GM12878 (cell line): ENCODE measurements at regions not wholly inside any gene's neighbourhood (a gene's known extent, or its start where the extent isn't known, plus 50 kb on each side); places are given as distances from the start of the nearest gene placed in this dataset. TPM values are rescaled to one million over a fixed set of nuclear protein-coding genes. Genes with fewer than 3 reads are reported as not detected.
"Not testable (repeated sequence)": the region's sequence is repeated elsewhere in the genome, so short reads cannot be mapped to it uniquely, and the experiment has no call there.

Source experiments
- ATAC-seq: fragments of 200-7000 bp; cut with Tn5 transposase; 3 replicates; pipeline ENCODE4 v1.9.1; 2020; ENCODE audit warnings: mild to moderate bottlenecking, moderate library complexity
- BruUV-seq: library from RNA; stranded (reverse); fragments of 400-500 nt; replicated peaks from 2 replicates; lab custom pipeline; 2021; lab: Mats Ljungman, UMichigan
- CTCF ChIA-PET: fragments of 300-600 bp; sonication (Branson Sonifier 250); formaldehyde crosslinking; extraction: SDS; loops from one replicate; lab custom pipeline; 2021; ENCODE audit warnings: inconsistent platforms; lab: Yijun Ruan, JAX
- POLR2A ChIA-PET: fragments of 350-600 bp; formaldehyde crosslinking; extraction: SDS; loops from one replicate; lab custom pipeline; 2021; ENCODE audit warnings: inconsistent platforms; lab: Charles Lee
- RAD21 ChIA-PET: fragments of 300-600 bp; sonication (Branson Sonifier 250); formaldehyde crosslinking; loops from one replicate; lab custom pipeline; 2023; ENCODE audit warnings: antibody characterized with exemption; ENCODE audit not compliant: unreplicated experiment; lab: Charles Lee
- SMC1A ChIA-PET: fragments of 300-600 bp; sonication (Branson Sonifier 250); formaldehyde crosslinking; loops from one replicate; lab custom pipeline; 2023; ENCODE audit not compliant: unreplicated experiment, uncharacterized antibody; lab: Charles Lee
- DNase-seq: peaks from one replicate; pipeline ENCODE4 v3.0.0-alpha.2; 2011; ENCODE audit warnings: low read depth, low spot score
- FAIRE-seq: peaks from 3 replicates; lab custom pipeline; 2011; peaks lifted over from hg19 to GRCh38; lab: Jason Lieb, UNC
- H2AFZ ChIP-seq: 2 replicates; pipeline ENCODE4 v1.6.0; 2011; ENCODE audit warnings: low read depth, low read length, control low read depth; ENCODE audit not compliant: control insufficient read depth
- H3K27ac ChIP-seq: 2 replicates; pipeline ENCODE4 v1.5.1; 2011; ENCODE audit warnings: control low read depth; ENCODE audit not compliant: control insufficient read depth, insufficient read depth
- H3K27me3 ChIP-seq, 2 experiments: replicated peaks in 1 of 2; 2 replicates each; pipeline versions ENCODE4 v1.6.0 to v1.6.1; 2011; ENCODE audit warnings: low read length in 1 of 2; ENCODE audit not compliant: control insufficient read depth in 2 of 2, insufficient read depth in 2 of 2
- H3K36me3 ChIP-seq, 2 experiments: 2 replicates each; pipeline ENCODE4 v1.5.1; 2011; ENCODE audit warnings: low read length in 1 of 2; ENCODE audit not compliant: control insufficient read depth in 2 of 2, insufficient read depth in 2 of 2
- H3K4me1 ChIP-seq: 2 replicates; pipeline ENCODE4 v1.6.1; 2011; ENCODE audit warnings: mild to moderate bottlenecking, low read length, moderate library complexity, mixed read lengths; ENCODE audit not compliant: control insufficient read depth, insufficient read depth
- H3K4me2 ChIP-seq: 2 replicates; pipeline ENCODE4 v1.6.0; 2011; ENCODE audit warnings: control low read depth; ENCODE audit not compliant: control insufficient read depth, insufficient read depth
- H3K4me3 ChIP-seq: fragments of 200-600 bp; sonication (generic); 2 replicates; pipeline ENCODE4 v1.5.1; 2016
- H3K79me2 ChIP-seq: 2 replicates; pipeline ENCODE4 v1.6.0; 2011; ENCODE audit warnings: low read length; ENCODE audit not compliant: control insufficient read depth, insufficient read depth
- H3K9ac ChIP-seq: 2 replicates; pipeline ENCODE4 v1.8.0; 2011; ENCODE audit warnings: low read length, control low read depth, mixed read lengths; ENCODE audit not compliant: control insufficient read depth, insufficient read depth
- H3K9me3 ChIP-seq: replicated peaks from 3 replicates; pipeline ENCODE4 v1.5.1; 2011; ENCODE audit warnings: mild to moderate bottlenecking, low read length; ENCODE audit not compliant: control insufficient read depth, insufficient read depth
- H4K20me1 ChIP-seq: 2 replicates; pipeline ENCODE4 v1.6.0; 2011; ENCODE audit not compliant: control insufficient read depth, insufficient read depth
- BHLHE40 ChIP-seq, 2 experiments: fragments of 450-650 bp in 1 of 2; IDR thresholded peaks; 2 replicates each; pipeline ENCODE4 v1.6.1; 2011 to 2017; ENCODE audit warnings: low read depth in 2 of 2, borderline replicate concordance in 1 of 2, improper control_type of control experiment in 1 of 2, low read length in 1 of 2, mild to moderate bottlenecking in 1 of 2
- MYB ChIP-seq: fragments of 150-350 bp; IDR thresholded peaks from 2 replicates; pipeline ENCODE4 v1.6.1; 2014; ENCODE audit warnings: mild to moderate bottlenecking, low read depth, low read length, borderline replicate concordance
- PML ChIP-seq: IDR thresholded peaks from 2 replicates; pipeline ENCODE4 v1.6.1; 2012; ENCODE audit warnings: low read length, inconsistent platforms
- WGBS: methylation state at CpG from one replicate; pipeline ENCODE4 v1.1.6; 2016; ENCODE audit warnings: low lambda C conversion rate; ENCODE audit not compliant: insufficient replicate concordance, insufficient coverage; ENCODE audit errors: missing lambda C conversion rate; 5-methylcytosine and 5-hydroxymethylcytosine counted together
- in situ Hi-C: fragments of 300-500 bp; cut with MboI; formaldehyde crosslinking; loops from 9 replicates; pipeline ENCODE4 v1.14.3; 2018; ENCODE audit warnings: mixed read lengths
- intact Hi-C: fragments of 100-400 bp; cut with micrococcal nuclease; formaldehyde crosslinking; loops from one replicate; pipeline ENCODE4 v1.14.2; 2022; ENCODE audit not compliant: unreplicated experiment
- small RNA-seq: library from RNA; depleted of rRNA; stranded (forward); fragments of <200 nt; gene quantifications from one replicate; pipeline ENCODE3, GENCODE V24; 2014
- TF ChIP-seq, protein P1 (sequence below): IDR thresholded peaks from 2 replicates; pipeline ENCODE4 v1.6.1; 2012; ENCODE audit warnings: low read length, inconsistent platforms

DNA sequence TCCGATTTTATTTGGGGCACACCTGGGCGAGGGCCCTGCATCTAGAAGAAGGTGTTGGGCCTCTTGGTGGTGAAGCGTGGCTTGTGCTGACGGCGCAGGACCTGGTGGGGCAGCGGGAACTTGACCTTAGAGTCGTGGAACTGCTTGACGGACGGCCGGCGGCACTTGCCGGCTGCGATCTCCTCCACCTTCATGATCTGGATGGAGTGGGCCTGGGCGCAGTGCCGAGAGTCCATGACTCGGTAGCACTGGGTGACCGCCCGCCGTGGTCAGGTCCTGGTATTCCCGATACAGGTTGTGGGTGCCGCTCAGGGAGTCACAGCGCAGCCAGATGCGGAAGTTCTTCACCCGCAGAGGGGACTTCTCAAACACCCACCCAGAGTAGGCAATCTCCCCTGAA, 56.8 kb upstream of the ALG13 start:
- CTCF ChIA-PET, result no interaction called here
- no peak overlapping the region for H3K27ac ChIP-seq
- H3K9me3 ChIP-seq, result no peaks in the 10 kb centered on the region
- no peaks in the 10 kb centered on the region for H3K36me3 ChIP-seq
- ATAC-seq (no peak), DNase-seq (no peak), FAIRE-seq (no peak)
- RAD21 ChIA-PET, result no interaction called here
- SMC1A ChIA-PET, result no interaction called here
- no peak overlapping the region for H3K4me3 ChIP-seq
- in situ Hi-C loops (no loop called here), intact Hi-C loops (no loop called here)
- H3K79me2 ChIP-seq, result no peaks in the 10 kb centered on the region
- no peaks in the 10 kb centered on the region for H3K4me1 ChIP-seq
- no peak overlapping the region for H3K4me2 ChIP-seq
- H3K9ac ChIP-seq, result no peak overlapping the region
- no peaks in the 10 kb centered on the region for H4K20me1 ChIP-seq
- H3K27me3 ChIP-seq, result no peaks in the 10 kb centered on the region
- 68% methylated on average over 24 of the region's 24 CpGs for WGBS
- BruUV-seq, result no TSS peak
- H2AFZ ChIP-seq, result no peak overlapping the region
- POLR2A ChIA-PET, result no interaction called here
- no peak for TF ChIP-seq BHLHE40 (IDR thresholded peaks at IDR 0.05; ENCODE audit: borderline replicate concordance in 1 of 2, low read depth in 2 of 2, low read length in 1 of 2)
- no peak for TF ChIP-seq PML
- TF ChIP-seq, protein P1, sequence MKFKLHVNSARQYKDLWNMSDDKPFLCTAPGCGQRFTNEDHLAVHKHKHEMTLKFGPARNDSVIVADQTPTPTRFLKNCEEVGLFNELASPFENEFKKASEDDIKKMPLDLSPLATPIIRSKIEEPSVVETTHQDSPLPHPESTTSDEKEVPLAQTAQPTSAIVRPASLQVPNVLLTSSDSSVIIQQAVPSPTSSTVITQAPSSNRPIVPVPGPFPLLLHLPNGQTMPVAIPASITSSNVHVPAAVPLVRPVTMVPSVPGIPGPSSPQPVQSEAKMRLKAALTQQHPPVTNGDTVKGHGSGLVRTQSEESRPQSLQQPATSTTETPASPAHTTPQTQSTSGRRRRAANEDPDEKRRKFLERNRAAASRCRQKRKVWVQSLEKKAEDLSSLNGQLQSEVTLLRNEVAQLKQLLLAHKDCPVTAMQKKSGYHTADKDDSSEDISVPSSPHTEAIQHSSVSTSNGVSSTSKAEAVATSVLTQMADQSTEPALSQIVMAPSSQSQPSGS, result no peak
- TF ChIP-seq MYB, result no peak

DNA sequence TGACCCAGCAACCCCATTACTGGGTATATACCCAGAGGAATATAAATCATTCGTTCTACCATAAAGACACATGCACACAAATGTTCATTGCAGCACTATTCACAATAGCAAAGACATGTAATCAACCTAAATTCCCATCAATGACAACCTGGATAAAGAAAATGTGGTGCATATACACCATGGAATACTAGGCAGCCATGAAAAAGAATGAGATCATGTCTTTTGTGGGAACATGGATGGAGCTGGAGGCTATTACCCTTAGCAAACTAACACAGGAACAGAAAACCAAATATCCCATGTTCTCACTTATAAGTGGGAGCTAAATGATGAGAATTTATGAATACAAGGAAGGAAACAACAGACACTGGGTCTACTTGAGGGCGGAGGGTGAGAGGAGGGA, 53.7 kb upstream of the ALG13 start:
- SMC1A ChIA-PET, H3K36me3 ChIP-seq, H3K4me3 ChIP-seq, H3K4me1 ChIP-seq, H3K9me3 ChIP-seq, H3K27me3 ChIP-seq, H3K27ac ChIP-seq, in situ Hi-C loops, H3K9ac ChIP-seq, H3K79me2 ChIP-seq, DNase-seq, H2AFZ ChIP-seq, intact Hi-C loops, POLR2A ChIA-PET, FAIRE-seq, H4K20me1 ChIP-seq, ATAC-seq, RAD21 ChIA-PET, H3K4me2 ChIP-seq, BruUV-seq: not testable (repeated sequence)
- CTCF ChIA-PET, result interaction anchor here (1.1 kb wide), 1 partner anchor 638 kb away, joined by 3 read pairs; no protein-coding TSS in a partner anchor
- 47% methylated on average over 2 of the region's 2 CpGs for WGBS

Small RNA genes in the stretch of these regions (small RNA-seq; reads per million reads assigned to genes)
- not detected for gene AL589880.1
